CD4-positive, alpha-beta T cell treated with Interleukin-1 beta for 1 hour (primary cell): ENCODE measurements at regions not wholly inside any gene's neighbourhood (a gene's known extent, or its start where the extent isn't known, plus 50 kb on each side); places are given as distances from the start of the nearest gene placed in this dataset.

Experiments used
- DNase-seq, 2 donors: peaks; one replicate each; pipeline ENCODE4 v3.0.0-alpha.2; 2020 to 2022

DNA sequence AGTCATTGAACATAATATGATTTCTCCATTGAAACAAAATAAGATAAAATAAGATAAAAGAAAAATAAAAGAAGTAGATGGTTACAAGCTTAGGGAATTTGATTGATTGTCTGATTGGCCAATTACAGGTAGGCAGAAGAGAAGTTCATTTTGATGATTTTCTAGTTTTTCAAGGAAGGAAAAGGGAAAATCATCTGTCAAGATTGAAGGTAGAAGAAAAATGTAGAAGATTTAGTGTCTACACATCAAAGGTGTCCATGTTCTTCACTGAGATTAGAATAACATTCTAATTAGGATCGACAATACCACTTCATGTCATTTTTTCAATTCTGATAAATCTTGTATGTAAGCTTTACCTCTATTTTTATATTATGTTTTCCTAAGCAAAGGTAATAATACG lies 489.1 kb downstream of the PCDH18 start:
- DNase-seq, result no peak

- no peak for DNase-seq
Measured at GRCh38 chr4:137039370-137039769, 492.9 kb downstream of the PCDH18 start.

GRCh38 chr4:137032222-137032621 lies 500.1 kb downstream of the PCDH18 start:
- no peak for DNase-seq

DNA sequence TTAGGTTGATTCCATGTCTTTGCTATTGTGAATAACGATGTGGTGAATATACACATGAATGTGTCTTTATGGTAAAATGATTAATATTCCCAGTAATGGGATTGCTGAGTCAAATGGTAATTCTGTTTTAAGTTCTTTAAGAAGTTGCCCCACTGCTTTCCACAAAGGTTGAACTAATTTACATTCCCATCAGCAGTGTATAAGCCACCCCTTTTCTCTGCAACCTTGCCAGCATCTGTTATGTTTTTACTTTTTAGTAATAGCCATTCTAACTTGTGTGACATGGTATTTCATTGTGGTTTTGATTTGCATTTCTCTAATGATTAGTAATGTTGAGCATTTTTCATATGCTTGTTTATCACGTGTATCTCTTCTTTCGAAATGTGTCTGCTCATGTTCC lies 503.3 kb downstream of the PCDH18 start:
- DNase-seq, result no peak

GRCh38 chr4:137025484-137026059 lies 506.7 kb downstream of the PCDH18 start:
- DNase-seq, result no peak

- DNase-seq, result no peak
Measured at GRCh38 chr4:137015426-137016409, 516.6 kb downstream of the PCDH18 start.

DNA sequence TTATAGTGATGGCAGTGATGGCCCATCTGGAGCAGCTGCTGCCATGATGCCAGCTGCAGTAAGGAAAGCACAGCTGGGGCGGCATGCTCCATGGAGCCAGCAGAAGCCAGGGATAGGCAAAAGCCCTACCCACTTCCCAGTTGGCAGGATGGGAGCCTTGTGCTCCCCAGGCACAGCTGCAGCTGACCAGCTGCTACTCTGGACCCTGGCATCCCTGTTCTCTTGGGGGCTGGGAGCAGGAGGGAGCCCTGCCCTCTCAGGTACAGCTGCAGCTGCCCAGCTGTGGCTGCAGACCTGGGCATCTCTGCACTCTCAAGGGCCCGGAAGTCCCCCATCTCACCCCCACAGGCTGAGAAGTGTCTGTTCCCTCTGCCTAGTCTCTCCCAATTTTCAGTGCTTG lies 531.9 kb downstream of the PCDH18 start:
- no peak for DNase-seq

- DNase-seq, result no peak
Measured at GRCh38 chr4:136992032-136992431, 540.3 kb downstream of the PCDH18 start.

GRCh38 chr4:136985683-136986082 lies 546.6 kb downstream of the PCDH18 start:
- DNase-seq, result no peak

GRCh38 chr4:136967069-136967468 lies 565.2 kb downstream of the PCDH18 start:
- no peak for DNase-seq

DNA sequence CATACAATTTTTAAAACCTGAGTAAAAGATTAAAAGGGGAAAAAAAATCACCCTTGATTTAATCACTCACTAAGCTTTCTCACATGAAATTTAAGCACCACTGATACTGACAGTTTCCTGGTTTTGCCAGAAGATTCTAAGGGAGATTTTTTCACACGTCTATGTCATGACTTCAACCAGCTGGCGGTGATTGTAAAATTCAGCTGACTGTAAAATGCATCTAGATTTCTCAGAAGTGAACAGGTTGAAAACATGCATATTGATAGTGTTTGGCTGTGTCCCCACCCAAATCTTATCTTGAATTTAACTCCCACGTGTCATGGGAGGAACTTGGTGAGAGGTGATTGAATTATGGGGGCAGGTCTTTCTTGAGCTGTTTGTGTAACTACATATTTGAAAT lies 566.8 kb downstream of the PCDH18 start:
- DNase-seq, result no peak

DNA sequence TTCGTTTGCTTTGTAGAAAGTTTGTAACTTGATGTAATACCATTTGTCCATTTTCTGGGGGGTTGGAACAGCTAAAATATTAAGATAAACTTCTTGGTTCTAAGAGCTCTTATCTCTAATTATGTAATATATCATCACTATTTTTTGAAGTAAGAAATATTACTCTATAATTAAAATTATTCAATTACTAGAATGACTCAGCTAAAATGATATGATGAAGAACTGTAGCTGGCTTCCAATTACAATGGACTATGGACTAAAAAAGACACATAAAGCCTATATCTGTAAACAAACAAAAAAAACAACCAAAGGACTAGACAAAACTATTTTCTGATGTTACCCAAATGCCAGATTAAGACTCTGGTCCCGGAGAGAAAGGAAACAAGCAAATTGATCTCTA lies 569.4 kb downstream of the PCDH18 start:
- DNase-seq, result no peak

DNA sequence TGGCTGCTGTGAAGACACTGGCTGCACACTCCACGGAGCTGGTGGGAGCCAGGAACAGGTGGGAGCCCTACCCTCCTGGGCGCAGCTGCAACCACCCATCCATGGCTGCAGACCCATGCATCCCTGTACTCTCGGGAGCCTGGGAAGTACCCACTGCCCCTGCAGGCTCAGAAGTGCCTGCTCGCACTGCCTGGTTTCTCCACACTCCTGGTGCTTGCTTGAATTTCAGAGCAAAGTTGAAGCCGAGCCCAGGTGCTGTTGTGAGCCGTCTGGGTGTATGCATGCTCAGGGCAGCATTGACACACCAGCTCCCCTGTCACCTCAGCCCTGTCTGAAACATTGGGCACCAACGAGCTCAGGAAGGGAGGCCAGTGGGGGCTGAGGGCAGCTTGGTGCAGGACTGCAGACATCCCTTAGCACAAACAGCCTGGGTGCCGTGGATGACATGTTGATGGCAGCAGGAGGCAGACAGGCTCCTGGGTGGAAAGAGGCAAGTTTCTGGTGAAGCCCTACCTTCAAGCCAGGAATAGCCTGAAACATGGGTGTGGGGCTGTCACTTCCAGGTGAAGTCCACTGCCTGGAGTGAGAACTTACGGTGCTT lies 585.9 kb downstream of the PCDH18 start:
- DNase-seq, result no peak

DNA sequence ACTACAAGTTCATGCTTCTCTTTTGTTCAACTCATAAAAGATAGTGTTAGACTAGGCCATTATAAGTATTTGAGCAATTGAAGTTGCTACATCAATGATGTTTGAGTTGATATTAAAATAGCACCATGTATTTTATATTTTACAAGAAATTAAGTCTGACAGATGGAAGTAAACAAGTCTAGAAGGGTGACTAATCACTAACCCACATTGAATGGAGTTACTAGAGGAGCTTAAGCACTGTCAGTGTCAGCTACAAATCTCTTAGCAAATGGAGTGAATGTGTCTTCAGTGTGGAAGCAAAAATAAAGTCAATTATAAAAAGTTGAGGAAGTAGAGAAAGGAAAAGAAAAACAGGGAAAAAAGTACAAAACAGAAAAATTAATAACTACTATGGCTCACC lies 592.5 kb downstream of the PCDH18 start:
- DNase-seq, result no peak

DNA sequence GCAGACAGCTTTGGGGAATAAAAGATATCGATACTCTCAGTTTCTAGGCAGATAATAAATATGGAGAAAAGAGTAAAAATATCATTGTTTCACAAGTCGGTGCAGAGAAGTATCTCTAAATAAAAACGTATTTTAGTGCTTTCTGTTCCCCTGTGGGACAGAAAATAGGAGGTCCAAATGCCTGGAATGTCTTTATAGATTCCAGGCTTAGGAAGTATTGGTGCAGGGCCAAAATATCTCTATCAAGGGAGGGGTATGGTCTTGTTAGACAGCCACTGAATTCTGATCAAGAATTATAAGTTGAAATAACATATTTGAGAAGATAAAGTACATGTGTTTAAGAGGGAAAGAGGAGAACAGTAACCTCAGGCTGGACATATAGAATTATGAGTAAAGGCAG lies 596.4 kb downstream of the PCDH18 start:
- no peak for DNase-seq

GRCh38 chr4:136935305-136935704 lies 597.0 kb downstream of the PCDH18 start:
- DNase-seq, result no peak

DNA sequence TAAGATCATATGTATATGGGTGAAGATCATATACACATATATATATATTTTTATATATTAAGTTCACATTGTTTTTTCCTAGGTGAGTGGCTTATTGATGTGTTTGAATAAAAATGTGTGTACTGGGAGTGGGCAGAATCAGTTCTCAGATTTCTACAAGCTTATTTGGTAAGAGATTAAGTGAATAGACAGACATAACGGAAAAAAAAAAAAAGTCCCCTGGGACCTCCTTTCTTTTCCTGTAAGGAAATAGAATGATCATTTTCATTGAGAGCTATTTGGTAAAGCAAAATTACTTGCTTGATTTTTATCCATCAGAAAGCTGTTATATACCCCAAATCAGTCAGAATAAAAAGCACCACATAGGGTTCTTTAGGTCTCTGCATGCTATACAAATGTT lies 597.7 kb downstream of the PCDH18 start:
- DNase-seq, result no peak

DNA sequence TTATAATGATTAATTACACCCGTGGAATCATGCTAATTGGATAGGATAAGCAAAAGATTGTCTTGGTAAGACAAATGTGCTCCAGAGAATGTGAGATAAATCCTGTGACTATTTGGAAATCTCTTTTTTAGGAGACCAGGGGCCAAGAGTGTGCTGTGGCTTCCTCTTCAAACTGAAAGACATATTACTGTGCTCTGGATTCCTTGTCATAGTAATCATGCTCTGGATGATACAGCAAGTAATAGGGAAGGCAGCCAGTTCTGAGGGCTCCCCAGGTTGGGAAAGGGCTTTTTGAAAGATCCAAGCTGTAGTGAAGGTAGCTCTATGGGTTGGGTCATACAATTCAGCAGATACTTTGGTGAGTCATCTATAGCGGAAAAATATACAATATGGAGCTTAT lies 600.5 kb downstream of the PCDH18 start:
- no peak for DNase-seq

DNA sequence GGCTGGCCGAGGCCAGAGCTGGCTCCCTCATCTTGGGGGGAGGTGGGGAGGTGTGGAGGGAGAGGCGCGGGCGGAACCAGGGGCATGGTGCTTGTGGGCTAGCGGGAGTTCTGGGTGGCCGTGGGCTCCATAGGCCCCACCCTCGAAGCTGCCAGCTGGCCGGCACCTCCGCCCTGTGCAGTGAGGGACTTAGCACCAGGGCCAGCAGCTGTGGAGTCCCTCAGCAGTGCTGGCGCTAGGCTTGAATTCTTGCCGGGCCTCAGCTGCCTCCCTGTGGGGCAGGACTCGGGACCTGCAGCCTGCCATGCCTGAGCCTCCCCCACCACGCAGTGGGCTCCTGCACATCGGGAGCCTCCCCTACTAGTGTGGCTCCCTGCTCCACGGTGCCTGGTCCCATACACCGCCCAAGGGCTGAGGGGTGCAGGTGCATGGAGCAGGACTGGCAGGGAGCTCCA lies 603.3 kb downstream of the PCDH18 start:
- no peak for DNase-seq

DNA sequence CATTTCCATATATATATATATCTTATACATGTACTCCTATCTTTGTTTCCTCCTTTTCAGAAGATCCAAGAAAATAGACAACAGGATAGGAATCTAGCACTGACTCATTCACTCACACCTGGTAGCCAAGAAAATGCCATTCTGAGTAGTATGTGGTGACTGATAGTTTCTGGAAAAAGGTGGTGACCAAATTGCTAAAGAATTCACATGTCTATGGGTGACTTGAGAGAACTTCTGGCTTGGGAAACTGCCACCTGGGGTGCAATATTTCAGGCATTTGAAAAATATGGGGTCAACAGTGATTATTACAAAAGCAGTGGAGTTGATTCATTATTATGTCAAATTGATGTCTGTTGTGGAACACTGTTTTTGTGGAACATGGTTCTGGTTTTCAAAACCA lies 605.1 kb downstream of the PCDH18 start:
- no peak for DNase-seq

- DNase-seq, result no peak
Measured at GRCh38 chr4:136925203-136925602, 607.1 kb downstream of the PCDH18 start.

DNA sequence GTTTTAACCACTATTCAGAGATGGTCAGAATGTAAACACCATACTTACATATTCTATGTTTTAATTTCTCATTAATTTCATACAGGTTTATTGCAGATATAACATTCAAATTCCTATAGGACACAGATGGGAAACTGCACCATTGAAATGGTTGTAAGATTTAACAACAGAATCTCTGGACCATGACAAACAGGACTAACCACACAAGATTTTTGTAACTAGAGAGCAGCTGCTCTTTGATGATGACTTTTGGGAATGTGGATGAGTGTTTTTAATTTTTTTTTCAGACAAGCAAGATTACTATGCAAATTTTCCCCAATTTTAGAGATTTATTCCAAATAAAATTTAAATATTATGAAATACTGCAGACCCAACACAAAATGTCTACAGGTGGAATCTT lies 610.2 kb downstream of the PCDH18 start:
- no peak for DNase-seq

DNA sequence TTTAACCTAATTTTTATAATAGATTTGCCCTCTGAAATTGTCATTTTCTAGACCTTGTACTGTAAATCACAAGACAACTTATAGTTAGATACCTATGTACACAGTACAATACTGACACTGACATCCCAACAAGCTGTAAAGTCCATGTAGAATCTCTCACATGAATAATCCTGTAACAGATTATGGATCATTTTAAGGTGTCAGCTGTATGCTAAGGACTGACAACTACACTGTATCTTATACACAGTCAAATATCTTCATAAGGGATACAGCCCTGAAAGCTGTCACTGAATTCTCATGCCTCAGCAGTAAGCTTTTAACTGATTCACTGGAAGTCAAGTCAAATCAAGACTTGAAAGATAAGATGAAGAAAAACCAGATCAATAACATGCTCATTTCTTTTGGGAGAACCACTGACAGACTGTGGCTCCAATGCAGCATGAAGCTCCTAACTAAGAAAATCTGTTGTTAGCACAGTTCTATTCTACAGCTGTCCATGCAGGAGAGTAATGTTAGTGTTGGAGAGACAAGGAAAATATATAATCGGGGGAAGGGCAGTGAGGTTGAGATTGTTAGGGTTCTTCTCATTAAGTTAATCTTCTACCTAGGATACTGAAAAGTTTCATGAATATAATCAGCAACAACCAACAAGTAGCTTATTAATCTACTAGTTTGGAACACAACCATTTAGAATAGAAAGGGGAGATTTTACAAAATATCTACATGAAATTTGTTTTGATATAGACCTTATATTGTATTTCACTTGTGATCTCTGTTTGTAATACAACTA lies 612.0 kb downstream of the PCDH18 start:
- DNase-seq, result no peak
